PC-3 (cell line): ENCODE measurements at regions not wholly inside any gene's neighbourhood (a gene's known extent, or its start where the extent isn't known, plus 50 kb on each side); places are given as distances from the start of the nearest gene placed in this dataset.

Source experiments
- EZH2 ChIP-seq: fragments of 300-600 bp; sonication (generic); IDR thresholded peaks from one replicate; pipeline ENCODE4 v1.6.1; 2017; ENCODE audit warnings: antibody characterized with exemption, mild to moderate bottlenecking, low read length; ENCODE audit not compliant: unreplicated experiment
- EZH2phosphoT487 ChIP-seq: fragments of 300-600 bp; sonication (generic); IDR thresholded peaks from 2 replicates; pipeline ENCODE4 v1.6.1; 2018; ENCODE audit warnings: mild to moderate bottlenecking, antibody characterized with exemption, low read length, borderline replicate concordance
- TF ChIP-seq, protein P1 (sequence below): fragments of 300-600 bp; sonication (generic); conservative IDR thresholded peaks from 2 replicates; pipeline ENCODE4 v1.5.1; 2017; ENCODE audit warnings: antibody characterized with exemption, low read depth, mild to moderate bottlenecking, low read length

DNA sequence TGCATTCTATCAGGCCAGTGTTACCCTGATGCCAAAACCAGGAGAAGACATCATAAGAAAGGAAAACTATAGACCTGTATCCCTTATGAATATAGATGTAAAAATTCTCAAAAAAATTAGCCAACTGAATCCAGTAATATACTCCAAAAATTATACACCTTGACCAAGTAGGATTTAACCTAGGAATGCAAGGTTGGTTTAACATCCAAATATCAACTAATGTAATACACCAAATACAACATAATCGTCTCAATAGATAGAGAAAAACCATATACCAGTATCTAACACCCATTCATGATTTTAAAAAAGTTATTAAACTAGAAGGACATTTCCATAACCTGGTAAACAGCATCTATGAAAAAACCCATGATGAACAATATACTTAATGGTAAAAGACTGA lies 56.5 kb upstream of the SELENOK start:
- TF ChIP-seq, protein P1, sequence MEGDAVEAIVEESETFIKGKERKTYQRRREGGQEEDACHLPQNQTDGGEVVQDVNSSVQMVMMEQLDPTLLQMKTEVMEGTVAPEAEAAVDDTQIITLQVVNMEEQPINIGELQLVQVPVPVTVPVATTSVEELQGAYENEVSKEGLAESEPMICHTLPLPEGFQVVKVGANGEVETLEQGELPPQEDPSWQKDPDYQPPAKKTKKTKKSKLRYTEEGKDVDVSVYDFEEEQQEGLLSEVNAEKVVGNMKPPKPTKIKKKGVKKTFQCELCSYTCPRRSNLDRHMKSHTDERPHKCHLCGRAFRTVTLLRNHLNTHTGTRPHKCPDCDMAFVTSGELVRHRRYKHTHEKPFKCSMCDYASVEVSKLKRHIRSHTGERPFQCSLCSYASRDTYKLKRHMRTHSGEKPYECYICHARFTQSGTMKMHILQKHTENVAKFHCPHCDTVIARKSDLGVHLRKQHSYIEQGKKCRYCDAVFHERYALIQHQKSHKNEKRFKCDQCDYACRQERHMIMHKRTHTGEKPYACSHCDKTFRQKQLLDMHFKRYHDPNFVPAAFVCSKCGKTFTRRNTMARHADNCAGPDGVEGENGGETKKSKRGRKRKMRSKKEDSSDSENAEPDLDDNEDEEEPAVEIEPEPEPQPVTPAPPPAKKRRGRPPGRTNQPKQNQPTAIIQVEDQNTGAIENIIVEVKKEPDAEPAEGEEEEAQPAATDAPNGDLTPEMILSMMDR, result no peak
- TF ChIP-seq EZH2 (no peak), EZH2phosphoT487 (no peak)
